ENCODE measurements at regions not wholly inside any gene's neighbourhood (a gene's known extent, or its start where the extent isn't known, plus 50 kb on each side); places are given as distances from the start of the nearest gene placed in this dataset.

GRCh38 chr21:33123374-33124123, 53.6 kb downstream of the OLIG1 start (continued):
- no peak for TF ChIP-seq HOXB13 (CRISPR knock-in tag; IDR thresholded peaks at IDR 0.05; ENCODE audit: low read depth)
- TF ChIP-seq HES2 (IDR thresholded peaks at IDR 0.05): no peak
- TF ChIP-seq FOXS1 (CRISPR knock-in tag; IDR thresholded peaks at IDR 0.05): no peak

- ATAC-seq (no peak), DNase-seq (ENCODE audit: low read depth in 1 of 2, low spot score in 1 of 2) (no peak), FAIRE-seq (no peak)
- ChIA-PET CTCF (interaction anchor here (4.9 to 5.0 kb wide), 2 partner anchors 130 to 184 kb away, joined by 51 to 56 read pairs; no protein-coding TSS in a partner anchor), POLR2A (no interaction called here)
- TF ChIP-seq KDM5A (IDR thresholded peaks at IDR 0.05): no peak
- no peak for TF ChIP-seq RAD21 (conservative IDR thresholded peaks at IDR 0.05 in 1 of 2, IDR thresholded peaks at IDR 0.05 in 1 of 2)
- TF ChIP-seq CHD4 (IDR thresholded peaks at IDR 0.05; ENCODE audit: borderline replicate concordance): no peak
- TF ChIP-seq FOSB (CRISPR knock-in tag; IDR thresholded peaks at IDR 0.05): no peak
- TF ChIP-seq RARB (CRISPR knock-in tag; IDR thresholded peaks at IDR 0.05): no peak
- 90% methylated on average over 6 of the region's 7 CpGs for WGBS (ENCODE audit: missing lambda C conversion rate)
- Histone ChIP-seq H3K4me3 (no peak overlapping the region), H3K4me2 (no peak overlapping the region), H3K4me1 (peaks cover 10% of the 10 kb centered on the region; the same call in 2 of the 3 replicates), H3K9me3 (no peaks in the 10 kb centered on the region), H3K27ac (no peak overlapping the region)
Observed at GRCh38 chr21:33124889-33125288, 54.9 kb downstream of the OLIG1 start.

GRCh38 chr21:33125680-33126375, 55.9 kb downstream of the OLIG1 start:
- TF ChIP-seq MAX (IDR thresholded peaks at IDR 0.05): no peak
- no peak for TF ChIP-seq ZFP36 (IDR thresholded peaks at IDR 0.05; ENCODE audit: borderline replicate concordance, partially characterized antibody)
- no peak for TF ChIP-seq NPAS2 (CRISPR knock-in tag; IDR thresholded peaks at IDR 0.05; ENCODE audit: borderline replicate concordance)
- no peak for TF ChIP-seq NFE2L2 (conservative IDR thresholded peaks at IDR 0.05; ENCODE audit: low read length)
- TF ChIP-seq ATOH8 (CRISPR knock-in tag; IDR thresholded peaks at IDR 0.05; ENCODE audit: low read depth): no peak
- no peak for TF ChIP-seq CEBPB (IDR thresholded peaks at IDR 0.05)
- no peak for TF ChIP-seq SREBF2 (IDR thresholded peaks at IDR 0.05)
- no peak for TF ChIP-seq RNF2 (IDR thresholded peaks at IDR 0.05; ENCODE audit: borderline replicate concordance, low read depth)
- TF ChIP-seq BHLHE40 (IDR thresholded peaks at IDR 0.05; ENCODE audit: low read depth, low read length): no peak
- TF ChIP-seq MAFK (IDR thresholded peaks at IDR 0.05; ENCODE audit: partially characterized antibody): no peak
- TF ChIP-seq E2F6 (IDR thresholded peaks at IDR 0.05; ENCODE audit: borderline replicate concordance, low read depth): no peak
- TF ChIP-seq HOXB5 (CRISPR knock-in tag; IDR thresholded peaks at IDR 0.05): no peak
- TF ChIP-seq KDM5A (IDR thresholded peaks at IDR 0.05): no peak
- no peak for TF ChIP-seq RAD21 (conservative IDR thresholded peaks at IDR 0.05 in 1 of 2, IDR thresholded peaks at IDR 0.05 in 1 of 2)
- no peak for TF ChIP-seq ZC3H11A (IDR thresholded peaks at IDR 0.05)
- TF ChIP-seq HOXB13 (CRISPR knock-in tag; IDR thresholded peaks at IDR 0.05; ENCODE audit: low read depth): no peak
- Histone ChIP-seq H3K27ac (no peak overlapping the region), H3K4me3 (no peak overlapping the region), H3K9me3 (no peaks in the 10 kb centered on the region), H3K4me1 (peaks cover 10% of the 10 kb centered on the region; the same call in 2 of the 3 replicates), H3K4me2 (peak overlapping the region; percentile 38; the same call in 2 of the 3 replicates)
- 63% methylated on average over 9 of the region's 9 CpGs for WGBS (ENCODE audit: missing lambda C conversion rate)
- CTCF ChIA-PET: interaction anchor here (1.2 to 5.0 kb wide), 9 partner anchors 8 to 203 kb away, joined by 3 to 56 read pairs (median 15); no protein-coding TSS in a partner anchor
- no peak for FAIRE-seq
- no peak for ATAC-seq
- DNase-seq (ENCODE audit: low read depth in 1 of 2, low spot score in 1 of 2): peak in 1 of 2 experiments; percentile 10
- POLR2A ChIA-PET: no interaction called here
